ENCODE measurements at regions not wholly inside any gene's neighbourhood (a gene's known extent, or its start where the extent isn't known, plus 50 kb on each side); places are given as distances from the start of the nearest gene placed in this dataset.

DNA sequence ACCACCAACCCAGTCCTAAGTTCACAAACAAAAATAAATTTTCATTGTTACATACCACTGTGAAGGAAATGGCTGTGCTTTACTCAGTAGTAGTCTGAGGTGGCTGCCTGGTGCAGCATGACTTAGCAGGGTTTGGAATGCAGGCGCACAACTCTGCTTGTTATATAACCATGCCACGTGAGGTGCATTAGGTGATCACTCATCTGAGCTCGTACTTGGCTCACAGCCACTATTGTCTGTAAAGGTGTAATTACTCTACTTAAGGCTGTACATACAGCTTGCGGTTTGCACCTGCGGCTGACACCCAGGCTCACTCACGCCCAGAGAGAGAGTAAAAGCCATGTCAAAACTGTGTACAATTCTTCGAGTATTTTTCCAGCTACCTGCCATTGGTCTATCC is 599.4 kb downstream of the LTN1 start:
- TF ChIP-seq, protein P1, sequence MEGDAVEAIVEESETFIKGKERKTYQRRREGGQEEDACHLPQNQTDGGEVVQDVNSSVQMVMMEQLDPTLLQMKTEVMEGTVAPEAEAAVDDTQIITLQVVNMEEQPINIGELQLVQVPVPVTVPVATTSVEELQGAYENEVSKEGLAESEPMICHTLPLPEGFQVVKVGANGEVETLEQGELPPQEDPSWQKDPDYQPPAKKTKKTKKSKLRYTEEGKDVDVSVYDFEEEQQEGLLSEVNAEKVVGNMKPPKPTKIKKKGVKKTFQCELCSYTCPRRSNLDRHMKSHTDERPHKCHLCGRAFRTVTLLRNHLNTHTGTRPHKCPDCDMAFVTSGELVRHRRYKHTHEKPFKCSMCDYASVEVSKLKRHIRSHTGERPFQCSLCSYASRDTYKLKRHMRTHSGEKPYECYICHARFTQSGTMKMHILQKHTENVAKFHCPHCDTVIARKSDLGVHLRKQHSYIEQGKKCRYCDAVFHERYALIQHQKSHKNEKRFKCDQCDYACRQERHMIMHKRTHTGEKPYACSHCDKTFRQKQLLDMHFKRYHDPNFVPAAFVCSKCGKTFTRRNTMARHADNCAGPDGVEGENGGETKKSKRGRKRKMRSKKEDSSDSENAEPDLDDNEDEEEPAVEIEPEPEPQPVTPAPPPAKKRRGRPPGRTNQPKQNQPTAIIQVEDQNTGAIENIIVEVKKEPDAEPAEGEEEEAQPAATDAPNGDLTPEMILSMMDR (IDR thresholded peaks at IDR 0.05), result no peak
- no peak for TF ChIP-seq POLR2A (IDR thresholded peaks at IDR 0.05)
